Femur (tissue), 1 donor: ENCODE measurements at regions not wholly inside any gene's neighbourhood (a gene's known extent, or its start where the extent isn't known, plus 50 kb on each side); places are given as distances from the start of the nearest gene placed in this dataset.

Experiments
- DNase-seq: peaks from one replicate; pipeline ENCODE4 v3.0.0-alpha.2; 2017

DNA sequence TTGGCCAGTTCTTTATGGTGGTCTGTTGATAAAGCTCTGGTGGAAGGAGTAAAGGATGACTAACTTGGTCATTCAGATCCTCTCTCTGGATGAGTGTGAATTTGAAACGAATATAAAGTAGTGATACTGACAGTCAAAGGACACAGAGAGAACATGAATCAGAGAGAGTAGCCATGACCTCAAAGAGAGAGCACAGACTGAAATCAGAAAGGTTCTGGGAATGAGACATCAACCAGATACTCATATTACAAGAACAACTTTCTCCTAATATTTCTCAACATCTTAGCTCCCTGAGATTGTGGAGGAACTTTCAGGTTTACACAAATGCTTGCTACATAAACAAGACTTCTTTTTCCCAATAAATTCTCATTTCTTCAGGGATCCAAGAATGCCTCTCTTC lies 849.1 kb upstream of the CHAC2 start:
- no peak for DNase-seq

DNA sequence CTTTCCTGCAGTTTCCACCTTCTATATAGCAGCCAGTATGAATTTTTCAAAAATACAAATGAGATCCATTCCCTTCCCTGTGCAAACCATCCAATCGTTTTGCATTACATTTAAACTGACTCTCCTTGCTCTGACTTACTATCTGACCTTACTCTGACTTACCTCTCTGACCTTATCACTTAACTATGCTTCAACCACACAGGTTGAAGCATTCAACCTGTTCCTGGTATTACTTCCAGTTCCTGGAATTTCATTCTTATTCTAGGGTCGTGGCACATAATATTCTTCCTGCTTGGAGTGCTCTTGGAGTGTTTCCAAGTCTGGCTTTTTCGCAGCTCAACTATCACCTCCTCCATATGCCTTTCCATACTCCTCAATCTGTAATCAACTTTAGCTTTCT lies 850.6 kb upstream of the CHAC2 start:
- no peak for DNase-seq

DNA sequence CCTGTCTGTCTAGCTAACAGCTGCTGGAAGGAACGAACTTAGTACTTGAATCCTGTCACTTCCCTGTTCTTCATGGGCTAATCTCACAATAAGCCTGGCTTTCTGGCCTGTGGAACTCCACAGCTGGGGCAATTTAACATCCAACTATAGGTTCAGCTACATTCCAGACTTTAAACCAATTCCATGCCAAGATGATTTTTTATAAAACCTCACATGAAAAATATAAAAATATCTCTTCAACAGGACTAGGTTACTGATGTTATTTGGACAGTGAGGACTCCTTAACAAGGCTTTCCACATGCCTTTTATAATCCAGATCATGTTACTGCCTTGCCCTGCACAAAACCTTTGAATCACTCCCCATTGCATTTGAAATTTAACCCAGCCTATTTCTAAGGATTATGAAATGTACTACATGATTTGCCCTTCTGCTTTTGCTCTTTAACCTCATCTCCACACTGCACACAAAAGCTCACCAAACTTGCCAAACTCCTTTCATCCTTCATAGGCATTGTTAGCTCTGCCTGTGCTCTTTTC lies 863.2 kb upstream of the CHAC2 start:
- no peak for DNase-seq

DNA sequence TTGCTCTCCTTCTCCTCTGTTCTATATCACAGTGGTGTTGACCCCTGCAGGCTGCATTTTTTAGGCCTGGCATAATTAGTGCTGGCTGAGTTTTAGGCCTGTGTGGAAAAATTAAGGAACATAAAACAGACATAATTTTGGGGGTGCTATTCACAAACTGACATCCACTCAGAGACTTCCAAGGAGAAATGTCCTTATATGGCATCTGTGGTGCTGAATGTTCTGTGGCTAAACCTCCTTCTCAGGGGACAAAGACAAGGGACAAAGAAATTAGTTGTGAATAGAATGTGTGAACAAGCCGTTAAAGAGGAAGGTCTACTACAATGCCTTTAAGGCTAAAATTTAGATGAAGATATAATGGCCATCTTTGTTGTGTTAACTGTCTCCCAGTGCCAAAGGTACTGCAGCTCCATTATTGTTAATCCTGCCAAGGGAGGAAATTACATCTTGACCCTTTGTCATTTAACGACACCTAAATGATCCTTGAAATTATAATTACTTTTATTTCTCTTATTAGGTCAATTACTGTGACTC lies 870.0 kb upstream of the CHAC2 start:
- no peak for DNase-seq

DNA sequence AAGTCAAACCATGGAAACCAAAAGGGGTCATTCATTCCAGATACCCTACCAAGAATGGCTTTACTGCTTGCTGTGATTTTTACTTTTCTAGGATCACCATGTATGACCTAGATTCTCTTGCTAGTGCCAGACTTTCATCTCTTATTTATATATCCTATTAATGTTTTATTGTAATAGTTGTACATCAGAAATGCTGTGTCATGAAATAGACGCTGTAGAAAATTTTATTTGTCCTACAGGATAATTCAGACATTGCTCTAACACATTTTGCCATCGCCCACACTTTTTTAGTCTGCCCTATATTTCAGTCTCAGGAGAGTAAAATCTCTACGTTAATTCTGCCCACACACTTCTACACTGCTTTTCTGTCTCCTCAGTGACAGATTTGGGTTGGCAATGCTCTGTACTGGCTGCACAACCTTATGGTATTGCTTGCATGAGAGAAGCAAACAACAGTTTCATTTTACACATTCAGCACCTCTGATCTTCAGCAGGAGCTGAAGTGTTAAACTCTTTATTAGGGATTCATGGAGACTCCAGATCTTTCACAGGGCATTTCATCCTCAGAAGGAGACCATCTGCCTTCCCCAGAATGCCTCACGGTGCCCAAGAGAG lies 871.8 kb upstream of the CHAC2 start:
- no peak for DNase-seq

DNA sequence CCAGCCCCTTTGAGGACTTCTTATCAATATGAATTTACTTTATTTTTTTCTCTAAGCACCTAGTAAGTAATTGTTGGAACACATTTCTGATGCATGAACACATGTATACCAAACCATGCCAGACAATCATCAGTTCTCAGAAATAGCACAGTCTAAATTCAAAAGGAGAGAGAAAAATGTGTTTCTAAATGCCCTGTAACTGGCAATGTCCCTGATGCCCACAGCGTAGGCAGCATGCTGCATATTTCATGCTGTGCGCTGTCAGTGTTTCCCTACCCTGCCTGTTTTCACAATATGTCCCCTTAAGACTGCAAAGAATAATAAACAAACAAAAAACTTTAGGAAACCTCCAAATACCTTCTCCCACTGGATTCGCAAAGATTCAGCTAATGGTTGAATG lies 881.0 kb upstream of the CHAC2 start:
- no peak for DNase-seq

DNA sequence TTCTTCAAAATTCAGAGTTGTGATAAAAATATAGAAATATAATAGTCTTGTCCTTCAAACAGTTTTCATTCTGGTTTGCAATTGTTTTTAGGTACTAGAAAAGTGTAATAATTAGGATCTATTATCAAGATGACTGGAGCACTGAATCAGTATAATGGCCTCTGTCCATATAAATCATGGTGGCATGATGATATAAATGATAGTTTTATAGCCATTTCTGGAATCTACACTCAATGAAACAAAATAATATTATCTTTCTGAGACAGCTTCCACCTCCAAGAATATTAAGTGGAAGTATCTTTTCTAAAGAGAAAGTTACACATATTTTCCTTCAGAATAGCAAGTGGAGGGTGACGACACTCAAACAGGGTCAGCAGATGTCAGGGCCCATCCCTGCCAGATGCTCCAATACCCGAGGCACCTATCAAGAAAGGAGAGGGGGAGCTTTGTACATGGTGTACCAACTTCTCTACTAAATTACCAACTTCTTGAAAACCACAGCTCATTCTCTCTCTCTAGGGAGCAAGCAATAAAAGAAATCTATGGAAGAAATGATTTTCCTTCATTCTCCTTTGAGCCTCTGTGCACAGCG lies 882.7 kb upstream of the CHAC2 start:
- no peak for DNase-seq

DNA sequence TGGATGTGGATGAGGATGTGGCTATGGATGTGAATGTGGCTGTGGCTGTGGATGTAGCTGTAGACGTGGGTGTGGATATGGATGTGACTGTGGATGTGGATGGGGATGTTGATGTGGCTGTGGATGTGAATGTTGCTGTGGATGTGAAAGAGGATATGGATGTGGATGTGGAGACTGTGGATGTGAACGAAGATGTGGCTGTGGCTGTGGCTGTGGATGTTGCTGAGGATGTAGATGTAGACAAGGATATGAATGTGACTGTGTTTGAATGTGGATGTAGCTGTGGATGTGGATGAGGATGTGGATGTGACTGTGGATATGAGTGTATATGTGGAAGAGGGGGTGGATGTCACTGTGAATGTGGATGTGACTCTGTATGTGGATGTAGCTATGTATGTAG lies 884.6 kb upstream of the CHAC2 start:
- no peak for DNase-seq

DNA sequence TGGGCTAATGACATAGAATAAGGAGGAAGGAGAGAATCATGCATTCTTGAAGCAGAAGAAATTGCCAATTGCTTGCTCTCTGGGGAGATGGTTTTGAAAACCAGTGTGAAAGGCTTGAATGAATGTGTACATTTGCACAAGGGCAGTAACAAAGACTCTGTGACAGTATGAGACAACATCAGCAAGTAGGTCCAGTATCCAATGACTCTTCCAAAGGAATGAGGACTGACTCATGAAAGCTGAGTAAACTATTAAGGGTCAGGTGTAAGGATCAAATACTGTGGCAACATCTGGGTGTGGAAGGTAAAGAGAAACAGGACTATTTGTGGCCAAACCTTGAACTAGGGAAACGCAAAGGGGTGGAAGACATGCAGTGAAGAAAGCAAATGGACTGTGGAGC lies 886.0 kb upstream of the CHAC2 start:
- DNase-seq, result no peak

DNA sequence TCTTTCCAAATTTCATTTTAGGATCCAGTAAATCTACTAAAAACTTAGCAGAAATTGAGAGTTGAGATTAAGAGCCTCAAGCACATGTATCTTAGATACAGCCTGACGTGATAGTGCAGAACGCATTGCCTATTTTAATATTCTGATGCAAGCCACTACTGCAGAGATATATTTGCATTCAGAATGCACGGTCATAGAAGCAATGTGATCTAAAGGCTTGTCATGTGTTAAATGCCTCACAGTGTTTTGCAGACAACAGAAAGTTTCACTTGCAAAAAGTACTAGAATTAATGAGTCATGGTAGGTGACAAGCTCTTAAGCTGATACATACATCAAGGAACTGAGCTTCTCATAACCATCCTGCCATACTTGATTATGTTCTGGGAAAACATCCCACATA lies 886.7 kb upstream of the CHAC2 start:
- no peak for DNase-seq

DNA sequence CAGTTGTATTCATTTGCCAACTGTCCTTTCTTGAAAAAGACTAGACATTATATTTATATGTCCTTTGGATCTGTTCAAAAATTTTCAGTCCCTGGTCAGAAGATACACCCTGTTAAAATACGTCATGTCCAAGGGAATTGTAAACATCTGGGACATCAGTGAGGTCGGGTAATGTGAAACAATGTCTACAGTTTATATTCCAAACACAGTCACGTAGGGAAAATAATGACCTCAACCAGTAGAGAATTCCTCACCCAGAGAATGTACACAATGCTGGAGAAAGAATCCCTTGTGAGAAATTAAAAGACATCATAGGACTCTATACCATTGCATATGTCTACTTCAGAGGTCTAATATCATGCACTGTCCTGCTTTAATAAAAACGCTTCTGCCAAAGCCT lies 888.0 kb upstream of the CHAC2 start:
- no peak for DNase-seq

DNA sequence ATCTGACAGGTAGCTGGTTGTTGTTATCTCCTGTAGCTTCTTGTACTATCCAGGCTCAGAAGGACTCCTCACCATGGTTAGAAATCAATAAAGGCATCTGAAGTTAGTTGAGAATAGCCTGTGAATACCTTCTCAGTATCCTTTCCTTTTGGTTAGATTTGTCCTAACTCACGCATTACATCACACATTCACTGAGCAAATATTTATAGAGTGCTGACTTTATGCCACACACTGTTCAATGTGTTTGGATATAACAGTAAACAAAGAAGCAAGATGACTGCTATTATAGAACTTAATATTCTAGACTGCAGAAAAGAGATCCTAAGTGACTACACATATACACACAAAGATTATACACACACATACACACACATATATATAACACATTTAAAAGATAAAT lies 889.9 kb upstream of the CHAC2 start:
- DNase-seq, result no peak

DNA sequence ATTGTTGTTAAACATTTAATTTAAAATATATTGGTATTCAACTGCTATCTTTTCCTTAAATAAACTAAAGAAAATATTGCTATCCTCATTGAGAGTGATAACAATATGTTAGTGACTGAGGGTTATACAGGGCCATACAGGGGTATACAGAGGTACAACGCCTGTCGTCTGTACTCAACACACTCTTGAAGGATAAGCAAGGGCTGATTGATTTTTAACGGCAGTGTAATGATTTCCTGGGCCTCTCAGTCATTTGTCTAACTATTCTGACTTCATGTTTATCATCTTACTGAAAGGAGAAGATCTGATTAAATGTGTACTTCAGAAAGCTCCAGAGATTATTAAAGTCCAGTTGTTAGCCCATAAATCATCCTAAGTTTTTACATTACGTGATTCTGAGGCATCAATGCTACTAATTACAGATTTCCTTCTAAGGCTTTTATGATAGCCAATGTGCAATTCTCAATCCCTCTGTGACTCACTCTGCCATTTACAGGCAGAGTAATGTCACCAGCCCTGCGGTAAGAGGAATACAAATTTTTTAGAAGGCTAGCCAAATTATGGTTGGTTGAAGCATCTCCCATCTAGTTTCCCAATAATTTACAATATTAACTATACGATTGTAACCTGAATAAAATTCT lies 893.0 kb upstream of the CHAC2 start:
- no peak for DNase-seq

DNA sequence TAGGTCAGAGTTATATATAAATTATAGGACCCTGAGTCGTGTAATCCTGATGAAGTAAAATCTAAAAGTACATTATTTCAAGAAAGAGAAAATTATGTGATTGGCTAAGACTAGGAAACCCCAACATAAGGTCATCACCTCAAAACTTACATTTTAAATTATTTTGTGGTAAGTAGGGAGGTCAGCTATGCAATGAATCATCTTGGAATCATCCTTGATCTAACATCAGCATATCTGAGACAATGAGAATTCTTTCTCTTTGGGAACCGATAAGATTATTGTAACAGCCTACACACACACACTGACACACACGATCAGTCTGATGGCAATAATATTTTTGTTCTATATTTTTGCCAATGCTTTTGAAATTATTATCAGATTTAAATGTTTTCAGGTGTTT lies 904.8 kb upstream of the CHAC2 start:
- DNase-seq, result no peak

DNA sequence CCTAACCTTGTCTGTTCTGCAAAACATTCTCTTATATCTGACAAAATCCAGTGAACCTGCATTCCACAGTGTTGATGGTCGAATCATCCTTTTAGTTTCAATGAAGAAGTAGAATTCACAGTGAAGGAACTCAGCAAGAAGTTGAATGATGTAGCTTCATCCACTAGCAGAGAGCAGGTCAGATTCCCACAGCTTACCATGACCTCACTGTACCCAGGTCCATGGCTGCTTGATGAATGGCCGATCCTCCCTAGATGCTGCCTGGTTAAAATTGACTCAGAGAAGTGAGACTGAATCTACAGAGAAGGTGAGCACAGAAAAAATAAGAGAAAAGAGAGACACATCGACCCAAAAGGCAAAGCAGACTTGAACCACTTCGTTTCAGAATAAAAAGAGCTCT lies 906.0 kb upstream of the CHAC2 start:
- no peak for DNase-seq

DNA sequence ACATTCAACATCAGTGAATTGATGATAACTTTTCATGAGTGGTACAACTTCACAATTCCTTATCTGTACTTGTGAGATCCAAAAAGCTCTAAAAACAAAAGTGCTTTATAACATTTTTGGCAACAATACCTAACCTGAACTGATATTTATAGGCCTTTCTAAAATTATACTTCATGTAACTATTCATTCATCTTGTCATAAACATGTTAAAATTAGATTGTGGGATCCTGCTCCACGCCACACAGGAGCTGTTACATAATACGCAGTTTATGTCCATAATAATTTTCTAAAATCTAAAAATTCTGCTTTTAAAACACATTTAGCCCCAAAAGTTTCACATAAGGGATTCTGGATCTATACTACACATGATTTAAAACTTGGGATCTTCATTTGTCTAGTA lies 908.5 kb upstream of the CHAC2 start:
- DNase-seq, result no peak

DNA sequence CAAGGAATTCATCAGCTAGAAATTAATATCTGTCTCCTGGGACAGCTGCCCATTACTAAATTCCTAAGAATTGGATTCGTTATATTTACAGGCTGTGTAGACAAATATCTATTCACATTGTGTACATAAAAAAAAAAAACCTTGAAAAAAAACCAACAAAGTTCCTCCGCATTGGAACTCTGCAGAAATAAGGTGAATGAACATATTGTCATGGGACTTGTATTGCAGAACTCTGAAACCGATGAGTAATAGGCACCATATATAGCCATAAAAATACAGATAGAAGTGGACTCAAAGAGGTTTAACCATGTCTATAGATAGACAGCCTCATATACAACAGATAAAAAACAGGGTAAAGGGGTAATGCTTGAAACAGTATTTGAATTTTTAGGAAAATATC lies 909.9 kb upstream of the CHAC2 start:
- no peak for DNase-seq

DNA sequence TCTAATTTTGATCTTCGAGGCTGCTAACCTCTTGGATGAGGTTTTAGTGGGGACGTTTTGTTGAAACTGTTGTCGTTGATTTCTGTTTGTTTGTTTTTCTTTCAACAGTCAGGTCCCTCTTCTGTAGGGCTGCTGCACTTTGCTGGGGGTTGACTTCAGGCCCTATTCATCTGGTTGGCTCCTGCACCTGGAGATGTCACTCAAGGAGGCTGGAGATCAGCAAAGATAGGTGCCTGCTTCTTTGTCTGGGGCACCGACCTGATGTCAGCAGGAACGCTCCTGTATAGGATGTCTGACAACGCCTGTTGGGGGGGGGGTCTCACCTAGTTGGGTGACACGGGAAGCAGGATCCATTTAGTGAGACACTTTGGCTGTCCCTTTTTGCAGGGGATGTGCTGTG lies 915.6 kb upstream of the CHAC2 start:
- DNase-seq, result no peak

DNA sequence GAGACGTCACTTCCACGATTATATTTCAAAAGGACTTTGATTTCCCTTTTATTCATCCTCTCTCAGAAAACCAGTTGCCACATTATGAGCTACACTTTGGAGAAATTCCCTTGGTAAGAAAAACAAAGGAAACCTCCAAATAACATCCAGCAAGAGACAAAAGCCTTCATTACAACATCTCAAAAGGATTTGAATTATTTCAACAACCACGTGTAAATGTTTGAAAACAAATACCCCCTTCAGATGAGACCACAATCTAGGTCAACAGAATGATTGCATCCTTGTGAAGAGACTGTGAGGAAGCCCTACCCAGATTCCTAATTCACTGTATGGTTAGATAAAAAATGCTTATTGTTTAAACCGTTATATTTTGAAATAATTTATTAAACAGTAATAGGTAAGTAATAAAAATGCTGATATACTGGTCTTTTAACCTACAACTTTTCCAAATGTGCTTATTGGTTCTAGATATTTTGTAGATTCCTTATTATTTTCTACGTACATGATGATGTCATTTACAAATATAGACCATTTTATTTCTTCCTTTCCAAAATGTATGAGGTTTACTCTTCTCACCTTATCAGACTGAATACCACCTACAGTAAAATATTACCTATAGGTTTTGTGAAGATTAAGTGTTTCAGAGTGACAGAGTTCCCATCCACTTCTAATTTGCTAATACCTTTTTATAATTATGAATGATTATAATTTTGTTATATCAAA lies 922.7 kb upstream of the CHAC2 start:
- DNase-seq, result no peak

DNA sequence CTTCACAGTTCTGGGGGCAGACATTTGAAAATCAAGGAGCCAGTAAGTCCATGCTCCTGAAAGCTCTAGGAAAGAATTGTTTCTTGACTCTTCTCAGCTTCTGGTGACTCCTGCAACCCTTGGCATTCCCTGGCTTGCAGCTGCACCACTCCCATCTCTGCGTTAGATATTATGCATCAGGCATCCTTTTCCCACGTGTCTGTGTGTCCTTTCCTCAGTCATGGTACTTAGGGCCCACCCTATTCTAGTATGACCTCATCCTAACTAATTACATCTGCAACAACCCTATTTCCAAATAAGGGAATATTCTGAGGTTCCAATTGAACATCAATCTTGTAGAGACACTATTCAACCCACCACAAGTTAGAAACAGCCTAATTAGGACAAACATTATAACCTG lies 931.7 kb upstream of the CHAC2 start:
- DNase-seq, result no peak

DNA sequence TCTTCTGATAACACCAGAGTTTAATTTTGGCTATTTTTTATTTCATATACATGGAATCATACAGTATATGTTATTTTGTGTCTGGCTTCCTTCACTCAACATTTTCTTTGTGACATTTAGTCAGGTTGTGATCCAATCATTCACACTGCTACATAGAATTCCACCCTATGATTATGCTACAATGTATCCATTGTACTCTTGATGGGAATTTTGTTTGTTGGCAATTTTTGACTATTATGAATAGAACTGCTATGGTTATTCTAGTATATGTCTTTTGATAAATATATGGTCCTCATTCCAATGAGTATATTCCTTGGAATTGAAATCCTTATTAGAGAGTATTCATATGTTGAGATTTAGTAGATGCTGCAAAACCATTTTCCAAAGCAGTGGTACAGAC lies 936.4 kb upstream of the CHAC2 start:
- DNase-seq, result no peak

DNA sequence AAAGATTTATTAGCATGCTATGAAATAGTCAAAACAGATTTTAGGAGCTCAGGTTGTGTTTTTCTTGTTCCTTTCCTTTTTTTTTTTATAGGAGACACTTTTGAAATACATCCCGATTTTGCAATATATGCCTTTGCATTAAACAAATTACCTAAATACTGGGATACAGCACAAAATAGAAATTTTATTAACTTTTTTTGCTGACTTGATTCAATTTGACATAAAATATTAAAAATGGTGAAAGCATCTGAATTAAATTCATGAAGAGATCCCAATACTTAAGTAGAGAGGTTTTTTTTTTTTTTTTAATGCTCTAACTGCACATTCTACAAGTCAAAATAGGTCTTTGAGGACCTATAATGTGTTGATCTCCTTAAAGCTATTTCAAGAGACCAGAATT lies 939.5 kb upstream of the CHAC2 start:
- no peak for DNase-seq

DNA sequence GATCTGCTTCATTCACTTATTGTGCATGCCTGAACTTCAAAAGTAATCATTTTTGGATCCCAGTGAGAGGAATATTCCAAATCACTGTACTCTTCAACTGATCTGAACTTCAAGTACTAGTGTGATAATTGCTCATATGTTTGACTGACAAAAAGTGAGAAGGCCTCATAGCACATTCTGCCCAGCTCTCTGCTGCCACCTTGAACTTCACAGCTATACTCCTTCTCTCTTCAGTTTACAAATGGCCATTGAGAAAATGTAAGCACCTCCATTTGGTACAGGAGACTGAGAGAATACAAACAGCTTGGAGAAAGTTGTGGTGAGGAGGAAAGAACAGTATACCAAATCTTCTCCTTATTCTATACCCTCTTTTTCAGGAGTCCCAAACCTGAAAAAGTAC lies 946.0 kb upstream of the CHAC2 start:
- DNase-seq, result no peak

DNA sequence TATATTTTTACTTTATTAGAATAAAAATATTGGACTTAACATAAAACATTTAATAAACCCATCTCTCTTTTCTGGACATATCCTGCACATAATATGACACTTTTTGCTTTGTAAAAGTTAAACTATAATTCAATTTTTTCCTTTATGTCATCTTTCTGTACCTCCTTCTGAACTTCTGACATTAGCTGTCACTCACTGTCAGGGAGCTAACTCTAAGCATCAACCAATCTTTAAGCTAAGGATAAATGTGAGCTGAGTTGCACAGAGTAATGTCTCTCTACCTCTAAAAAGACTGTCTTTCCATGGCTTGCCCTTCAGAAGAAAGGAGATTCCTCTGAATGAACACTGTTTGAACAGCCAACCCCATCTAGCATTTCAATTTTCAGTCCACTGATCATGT lies 948.6 kb upstream of the CHAC2 start:
- DNase-seq, result no peak
